HG02870 (cell line): ENCODE measurements at regions not wholly inside any gene's neighbourhood (a gene's known extent, or its start where the extent isn't known, plus 50 kb on each side); places are given as distances from the start of the nearest gene placed in this dataset.

Experiments used
- ATAC-seq: cut with Tn5 transposase; IDR thresholded peaks from one replicate; pipeline ENCODE4 v1.9.1; 2021; ENCODE audit warnings: mild to moderate bottlenecking, moderate library complexity; ENCODE audit not compliant: unreplicated experiment

GRCh38 chr2:220452561-220452960 is 825.1 kb downstream of the SLC4A3 start:
- no peak for ATAC-seq

- ATAC-seq = no peak
These were observed 828.0 kb downstream of the SLC4A3 start for GRCh38 chr2:220455351-220455990.

- no peak for ATAC-seq
These were observed 830.6 kb downstream of the SLC4A3 start for GRCh38 chr2:220458051-220458450.

GRCh38 chr2:220460257-220460985 is 833.0 kb downstream of the SLC4A3 start:
- ATAC-seq = no peak

GRCh38 chr2:220463876-220464275 is 836.4 kb downstream of the SLC4A3 start:
- ATAC-seq = no peak

GRCh38 chr2:220465700-220466099 is 838.3 kb downstream of the SLC4A3 start:
- no peak for ATAC-seq

- no peak for ATAC-seq
These were observed 838.8 kb downstream of the SLC4A3 start for GRCh38 chr2:220466251-220466691.

GRCh38 chr2:220469201-220469600 is 841.8 kb downstream of the SLC4A3 start:
- ATAC-seq = no peak

- ATAC-seq = no peak
These were observed 846.2 kb downstream of the SLC4A3 start for GRCh38 chr2:220473611-220474010.

- no peak for ATAC-seq
These were observed 849.4 kb downstream of the SLC4A3 start for GRCh38 chr2:220476877-220477276.

- ATAC-seq = no peak
These were observed 851.1 kb downstream of the SLC4A3 start for GRCh38 chr2:220478305-220479058.

- no peak for ATAC-seq
These were observed 855.3 kb downstream of the SLC4A3 start for GRCh38 chr2:220482716-220483115.

GRCh38 chr2:220489121-220489520 is 861.7 kb downstream of the SLC4A3 start:
- no peak for ATAC-seq

- no peak for ATAC-seq
These were observed 864.2 kb downstream of the SLC4A3 start for GRCh38 chr2:220491670-220492069.

- no peak for ATAC-seq
These were observed 866.6 kb downstream of the SLC4A3 start for GRCh38 chr2:220493871-220494525.

- no peak for ATAC-seq
These were observed 869.1 kb downstream of the SLC4A3 start for GRCh38 chr2:220496513-220496912.

GRCh38 chr2:220499225-220499624 is 871.8 kb downstream of the SLC4A3 start:
- ATAC-seq = no peak

GRCh38 chr2:220502539-220502938 is 875.1 kb downstream of the SLC4A3 start:
- ATAC-seq = no peak

GRCh38 chr2:220503431-220503830 is 876.0 kb downstream of the SLC4A3 start:
- no peak for ATAC-seq

- no peak for ATAC-seq
These were observed 877.6 kb downstream of the SLC4A3 start for GRCh38 chr2:220504938-220505503.

GRCh38 chr2:220506466-220506865 is 879.0 kb downstream of the SLC4A3 start:
- no peak for ATAC-seq
